ENCODE measurements at regions not wholly inside any gene's neighbourhood (a gene's known extent, or its start where the extent isn't known, plus 50 kb on each side); places are given as distances from the start of the nearest gene placed in this dataset.
"Not testable (repeated sequence)": the region's sequence is repeated elsewhere in the genome, so short reads cannot be mapped to it uniquely, and the experiment has no call there.

DNA sequence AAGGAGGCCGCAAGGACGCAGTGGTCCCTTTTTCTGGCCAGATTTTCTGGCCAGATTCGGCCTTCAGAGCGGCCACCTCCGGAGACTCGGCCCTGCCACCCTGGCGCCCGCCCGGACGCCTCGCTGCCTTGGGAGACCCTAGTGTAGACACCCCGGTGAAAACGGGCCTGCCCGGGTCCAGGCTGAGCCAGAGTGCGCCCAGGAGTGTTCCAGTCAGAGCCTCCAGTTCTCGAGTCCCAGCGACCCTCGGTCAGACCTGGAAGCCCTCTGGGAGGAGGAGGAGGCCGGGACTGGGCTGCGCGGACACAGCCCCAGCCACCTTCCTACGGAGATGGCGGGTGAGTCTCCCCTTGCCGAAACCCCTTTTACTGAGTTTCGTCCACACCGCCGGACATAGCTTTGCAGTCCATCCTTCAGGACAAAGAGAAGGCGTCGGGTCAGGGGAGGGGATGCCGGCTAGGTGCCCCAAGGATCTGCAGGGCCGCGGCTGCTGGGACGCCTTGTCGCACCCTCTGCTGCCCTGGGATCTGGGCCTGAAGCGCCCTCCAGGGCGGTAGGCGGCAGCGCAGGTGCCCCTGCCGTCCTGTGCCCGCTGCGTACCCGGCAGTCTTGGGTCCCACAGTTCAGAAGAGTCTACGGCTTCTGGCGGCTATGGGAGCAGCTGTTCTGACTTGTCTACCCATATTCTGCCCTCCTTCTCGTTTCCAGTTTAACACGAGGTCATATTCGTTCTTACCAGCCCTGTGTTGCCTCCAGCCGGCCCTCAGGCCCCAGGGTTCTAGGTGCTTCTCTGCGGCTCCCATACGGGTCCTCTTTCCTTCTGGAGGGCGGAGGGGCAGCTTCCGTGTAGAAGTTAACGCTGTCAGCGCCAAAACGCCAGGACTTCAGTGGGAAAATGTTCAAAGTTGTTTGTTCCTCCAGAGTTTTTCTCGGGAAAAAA lies 1771.7 kb upstream of the CDH9 start:
- peaks cover 13% of the 10 kb centered on the region; the same call in 1 of the 2 replicates for H3K9me3 ChIP-seq (ENCODE audit: control insufficient read depth, insufficient read depth, low read length)

DNA sequence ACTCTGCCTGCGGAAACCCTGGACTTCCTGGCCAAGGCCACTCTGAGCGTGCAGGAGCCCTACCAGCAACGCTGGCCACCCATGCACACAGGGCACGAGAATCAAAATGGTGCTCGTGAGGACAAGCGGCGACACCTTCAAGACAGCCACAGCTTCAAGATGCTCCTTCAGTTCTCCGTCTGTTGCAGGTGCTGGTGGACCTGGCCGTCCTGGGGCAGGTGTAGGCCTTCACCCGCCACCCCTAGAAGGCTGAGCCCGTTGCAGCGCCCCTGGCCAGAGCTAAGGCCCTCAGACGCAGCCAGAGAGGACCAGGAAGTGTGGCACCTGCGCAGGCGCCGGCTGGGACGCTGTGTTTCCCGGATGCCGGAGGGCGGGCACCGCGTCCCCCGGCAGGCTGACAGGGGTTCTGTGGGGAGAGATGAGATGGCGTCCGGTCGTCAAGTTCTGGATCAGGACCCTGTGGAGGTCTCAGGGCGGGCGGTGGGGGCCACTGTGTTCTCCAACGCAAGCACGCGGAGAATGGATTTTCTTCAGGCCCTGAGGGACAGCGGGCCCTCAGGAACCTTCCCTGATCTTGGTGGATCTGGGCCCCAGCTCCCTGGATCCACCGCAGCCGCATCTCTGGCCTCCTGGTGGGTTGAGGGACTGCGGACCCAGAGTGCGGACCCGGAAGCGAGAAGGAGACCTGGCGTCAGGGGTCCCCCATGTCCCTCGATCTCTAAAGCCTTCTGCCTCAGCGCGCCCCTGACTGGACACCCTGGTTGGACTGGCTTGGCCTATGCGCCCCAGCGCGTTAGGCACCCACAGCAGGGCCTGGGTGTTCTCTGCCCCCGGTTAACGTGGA lies 1770.8 kb upstream of the CDH9 start:
- no peaks in the 10 kb centered on the region for H3F3A ChIP-seq (ENCODE audit: control insufficient read depth, insufficient read depth)
- no peaks in the 10 kb centered on the region for H3K9me2 ChIP-seq (replicated peaks; ENCODE audit: control insufficient read depth, low read length)
- no peaks in the 10 kb centered on the region for H3K27me3 ChIP-seq (ENCODE audit: control insufficient read depth, low read length)
- no peak overlapping the region for H3K4me3 ChIP-seq (ENCODE audit: low read length)
- no peak overlapping the region for H3K27ac ChIP-seq (ENCODE audit: low read depth, low read length)
- no peak overlapping the region for H3K4me2 ChIP-seq (ENCODE audit: low read length)
- H3K9me3 ChIP-seq (ENCODE audit: control insufficient read depth, insufficient read depth, low read length): peaks cover 13% of the 10 kb centered on the region; the same call in 1 of the 2 replicates
- no peaks in the 10 kb centered on the region for H4K20me1 ChIP-seq (ENCODE audit: control insufficient read depth, insufficient read depth, low read depth, low read length)
- TF ChIP-seq EZH2phosphoT487 (IDR thresholded peaks at IDR 0.05; ENCODE audit: borderline replicate concordance, low read length) (no peak), CTCF (IDR thresholded peaks at IDR 0.05; ENCODE audit: low read depth, low read length, poor library complexity, severe bottlenecking) (no peak)
- H3K4me1 ChIP-seq (ENCODE audit: control insufficient read depth, low read length): no peaks in the 10 kb centered on the region
- H3K79me2 ChIP-seq (ENCODE audit: control insufficient read depth, low read length): no peaks in the 10 kb centered on the region
- H3K36me3 ChIP-seq (ENCODE audit: control insufficient read depth, low read length): no peaks in the 10 kb centered on the region

More for the DNA sequence above, 1771.7 kb upstream of the CDH9 start:
- H3K79me2 ChIP-seq (ENCODE audit: control insufficient read depth, low read length): no peaks in the 10 kb centered on the region
- no peak for TF ChIP-seq EZH2phosphoT487 (IDR thresholded peaks at IDR 0.05; ENCODE audit: borderline replicate concordance, low read length)
- no peak for TF ChIP-seq CTCF (IDR thresholded peaks at IDR 0.05; ENCODE audit: low read depth, low read length, poor library complexity, severe bottlenecking)
- H3K36me3 ChIP-seq (ENCODE audit: control insufficient read depth, low read length): no peaks in the 10 kb centered on the region
- no peaks in the 10 kb centered on the region for H3K27me3 ChIP-seq (ENCODE audit: control insufficient read depth, low read length)
- H3F3A ChIP-seq (ENCODE audit: control insufficient read depth, insufficient read depth): no peaks in the 10 kb centered on the region
- no peak overlapping the region for H3K27ac ChIP-seq (ENCODE audit: low read depth, low read length)
- H3K4me3 ChIP-seq (ENCODE audit: low read length): no peak overlapping the region
- no peak overlapping the region for H3K4me2 ChIP-seq (ENCODE audit: low read length)
- no peaks in the 10 kb centered on the region for H4K20me1 ChIP-seq (ENCODE audit: control insufficient read depth, insufficient read depth, low read depth, low read length)
- no peaks in the 10 kb centered on the region for H3K4me1 ChIP-seq (ENCODE audit: control insufficient read depth, low read length)
- H3K9me2 ChIP-seq (replicated peaks; ENCODE audit: control insufficient read depth, low read length): no peaks in the 10 kb centered on the region

- H3K79me2 ChIP-seq (ENCODE audit: control insufficient read depth, low read length): no peaks in the 10 kb centered on the region
Observed at GRCh38 chr5:28807195-28807729, 1768.9 kb upstream of the CDH9 start.

DNA sequence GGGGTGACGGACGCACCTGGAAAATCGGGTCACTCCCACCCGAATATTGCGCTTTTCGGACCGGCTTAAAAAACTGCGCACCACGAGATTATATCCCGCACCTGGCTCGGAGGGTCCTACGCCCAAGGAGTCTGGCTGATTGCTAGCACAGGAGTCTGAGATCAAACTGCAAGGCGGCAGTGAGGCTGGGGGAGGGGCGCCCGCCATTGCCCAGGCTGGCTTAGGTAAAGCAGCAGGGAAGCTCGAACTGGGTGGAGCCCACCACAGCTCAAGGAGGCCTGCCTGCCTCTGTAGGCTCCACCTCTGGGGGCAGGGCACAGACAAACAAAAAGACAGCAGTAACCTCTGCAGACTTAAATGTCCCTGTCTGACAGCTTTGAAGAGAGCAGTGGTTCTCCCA lies 1760.6 kb upstream of the CDH9 start:
- not testable (repeated sequence) for H3F3A ChIP-seq (ENCODE audit: control insufficient read depth, insufficient read depth); H3K4me2 ChIP-seq (ENCODE audit: low read length); H3K4me1 ChIP-seq (ENCODE audit: control insufficient read depth, low read length); H3K27me3 ChIP-seq (ENCODE audit: control insufficient read depth, low read length); H3K79me2 ChIP-seq (ENCODE audit: control insufficient read depth, low read length); H3K9me2 ChIP-seq (replicated peaks; ENCODE audit: control insufficient read depth, low read length); H3K9me3 ChIP-seq (ENCODE audit: control insufficient read depth, insufficient read depth, low read length); H3K4me3 ChIP-seq (ENCODE audit: low read length); H3K27ac ChIP-seq (ENCODE audit: low read depth, low read length); H3K36me3 ChIP-seq (ENCODE audit: control insufficient read depth, low read length); H4K20me1 ChIP-seq (ENCODE audit: control insufficient read depth, insufficient read depth, low read depth, low read length)

More at GRCh38 chr5:28807195-28807729, 1768.9 kb upstream of the CDH9 start:
- TF ChIP-seq EZH2phosphoT487 (IDR thresholded peaks at IDR 0.05; ENCODE audit: borderline replicate concordance, low read length): no peak
- no peak for TF ChIP-seq CTCF (IDR thresholded peaks at IDR 0.05; ENCODE audit: low read depth, low read length, poor library complexity, severe bottlenecking)
- Histone ChIP-seq H3K9me2 (replicated peaks; ENCODE audit: control insufficient read depth, low read length) (no peaks in the 10 kb centered on the region), H3K4me3 (ENCODE audit: low read length) (no peak overlapping the region), H3K36me3 (ENCODE audit: control insufficient read depth, low read length) (no peaks in the 10 kb centered on the region), H3K9me3 (ENCODE audit: control insufficient read depth, insufficient read depth, low read length) (peaks cover 13% of the 10 kb centered on the region; the same call in 1 of the 2 replicates), H3K27ac (ENCODE audit: low read depth, low read length) (no peak overlapping the region), H3F3A (ENCODE audit: control insufficient read depth, insufficient read depth) (no peaks in the 10 kb centered on the region), H4K20me1 (ENCODE audit: control insufficient read depth, insufficient read depth, low read depth, low read length) (no peaks in the 10 kb centered on the region), H3K4me1 (ENCODE audit: control insufficient read depth, low read length) (no peaks in the 10 kb centered on the region), H3K4me2 (ENCODE audit: low read length) (no peak overlapping the region), H3K27me3 (ENCODE audit: control insufficient read depth, low read length) (no peaks in the 10 kb centered on the region)
